Trophoblast cell (in vitro differentiated cells and primary cell): ENCODE measurements at regions not wholly inside any gene's neighbourhood (a gene's known extent, or its start where the extent isn't known, plus 50 kb on each side); places are given as distances from the start of the nearest gene placed in this dataset.

Source experiments
- DNase-seq, 2 donors: peaks; one replicate each; pipeline ENCODE4 v3.0.0-alpha.2; 2016
- H2AFZ ChIP-seq: 2 replicates; pipeline ENCODE4 v1.6.1; 2013; ENCODE audit warnings: low read length, moderate library complexity, mild to moderate bottlenecking; ENCODE audit not compliant: insufficient read depth, poor library complexity
- H2AK5ac ChIP-seq: 2 replicates; pipeline ENCODE4 v1.6.1; 2013; ENCODE audit warnings: mild to moderate bottlenecking, low read length
- H2BK120ac ChIP-seq: 2 replicates; pipeline ENCODE4 v1.6.1; 2013; ENCODE audit warnings: low read length, mild to moderate bottlenecking, moderate library complexity; ENCODE audit not compliant: insufficient read depth, poor library complexity
- H2BK12ac ChIP-seq: 2 replicates; pipeline ENCODE4 v1.6.1; 2013; ENCODE audit warnings: mild to moderate bottlenecking, low read length, moderate library complexity
- H2BK5ac ChIP-seq: 2 replicates; pipeline ENCODE4 v1.6.1; 2013; ENCODE audit warnings: low read length, low read depth, moderate library complexity, mild to moderate bottlenecking; ENCODE audit not compliant: poor library complexity
- H3K14ac ChIP-seq: 2 replicates; pipeline ENCODE4 v1.6.1; 2013; ENCODE audit warnings: mild to moderate bottlenecking, low read length
- H3K18ac ChIP-seq: 2 replicates; pipeline ENCODE4 v1.6.1; 2013; ENCODE audit warnings: mild to moderate bottlenecking, low read length
- H3K23ac ChIP-seq: 2 replicates; pipeline ENCODE4 v1.6.1; 2013; ENCODE audit warnings: low read length
- H3K27ac ChIP-seq: 2 replicates; pipeline ENCODE4 v1.5.1; 2013; ENCODE audit warnings: low read depth, mild to moderate bottlenecking, inconsistent platforms, low read length, moderate library complexity
- H3K27me3 ChIP-seq: 2 replicates; pipeline ENCODE4 v1.6.1; 2013; ENCODE audit warnings: inconsistent platforms, mild to moderate bottlenecking, low read length, moderate library complexity; ENCODE audit not compliant: insufficient read depth
- H3K36me3 ChIP-seq, 2 experiments: 1 replicate in 1 of 2; 2 replicates in 1 of 2; pipeline ENCODE4 v1.6.1; 2013; ENCODE audit warnings: low read length in 2 of 2, mild to moderate bottlenecking in 2 of 2, moderate library complexity in 1 of 2; ENCODE audit not compliant: insufficient read depth in 2 of 2, control insufficient read depth in 1 of 2
- H3K4ac ChIP-seq: 2 replicates; pipeline ENCODE4 v1.6.1; 2013; ENCODE audit warnings: low read depth, mild to moderate bottlenecking, low read length, moderate library complexity
- H3K4me1 ChIP-seq, 2 experiments: 1 replicate in 1 of 2; 2 replicates in 1 of 2; pipeline ENCODE4 v1.6.1; 2013; ENCODE audit warnings: low read length in 2 of 2, mild to moderate bottlenecking in 2 of 2, moderate library complexity in 1 of 2; ENCODE audit not compliant: insufficient read depth in 2 of 2, control insufficient read depth in 1 of 2
- H3K4me2 ChIP-seq: 2 replicates; pipeline ENCODE4 v1.6.1; 2013; ENCODE audit warnings: inconsistent platforms, mild to moderate bottlenecking, low read length, moderate library complexity
- H3K4me3 ChIP-seq: 2 replicates; pipeline ENCODE4 v1.5.1; 2013; ENCODE audit warnings: mild to moderate bottlenecking, low read depth, low read length, inconsistent platforms
- H3K79me1 ChIP-seq: one replicate; pipeline ENCODE4 v1.6.1; 2013; ENCODE audit warnings: low read length
- H3K79me2 ChIP-seq: 2 replicates; pipeline ENCODE4 v1.6.1; 2013; ENCODE audit warnings: low read length, mild to moderate bottlenecking; ENCODE audit not compliant: control insufficient read depth, insufficient read depth, poor library complexity
- H3K9ac ChIP-seq: 2 replicates; pipeline ENCODE4 v1.6.1; 2013; ENCODE audit warnings: mild to moderate bottlenecking, low read length
- H3K9me3 ChIP-seq: 2 replicates; pipeline ENCODE4 v1.6.1; 2013; ENCODE audit warnings: low read depth, mild to moderate bottlenecking, control low read depth, inconsistent platforms, low read length; ENCODE audit not compliant: insufficient read depth
- H4K12ac ChIP-seq: 2 replicates; pipeline ENCODE4 v1.6.1; 2013; ENCODE audit warnings: low read depth, mild to moderate bottlenecking, low read length, moderate library complexity
- H4K8ac ChIP-seq: 2 replicates; pipeline ENCODE4 v1.6.1; 2013; ENCODE audit warnings: low read depth, mild to moderate bottlenecking, low read length, moderate library complexity
- H4K91ac ChIP-seq: one replicate; pipeline ENCODE4 v1.6.1; 2013; ENCODE audit warnings: low read depth, mild to moderate bottlenecking, low read length, moderate library complexity
- WGBS: extraction: QIAGEN DNeasy Blood & Tissue Kit; methylation state at CpG from one replicate; pipeline ENCODE4 v1.1.7; 2013; ENCODE audit warnings: missing lambda C conversion rate; ENCODE audit not compliant: insufficient read length, insufficient coverage; ENCODE audit errors: extremely low coverage; 5-methylcytosine and 5-hydroxymethylcytosine counted together

GRCh38 chr6:156396068-156396771 is 381.0 kb upstream of the ARID1B start:
- no peak overlapping the region for H2AFZ ChIP-seq
- H3K4ac ChIP-seq = no peak overlapping the region
- H3K4me1 ChIP-seq = no peaks in the 10 kb centered on the region
- no peak overlapping the region for H3K23ac ChIP-seq
- no peak overlapping the region for H3K18ac ChIP-seq
- H4K12ac ChIP-seq = no peak overlapping the region
- H4K91ac ChIP-seq = no peak overlapping the region
- no peaks in the 10 kb centered on the region for H3K79me2 ChIP-seq
- H3K36me3 ChIP-seq = no peaks in the 10 kb centered on the region
- H2BK12ac ChIP-seq = no peak overlapping the region
- H3K27me3 ChIP-seq = no peaks in the 10 kb centered on the region
- H2AK5ac ChIP-seq = no peak overlapping the region
- DNase-seq = peak; percentile 13 to 70
- H2BK5ac ChIP-seq = no peak overlapping the region
- WGBS = no CpG with 5 or more reads among the region's 11 CpGs
- H3K4me2 ChIP-seq = no peak overlapping the region
- no peak overlapping the region for H2BK120ac ChIP-seq
- no peak overlapping the region for H4K8ac ChIP-seq
- H3K9ac ChIP-seq = no peak overlapping the region
- no peak overlapping the region for H3K4me3 ChIP-seq
- H3K9me3 ChIP-seq = no peaks in the 10 kb centered on the region
- H3K27ac ChIP-seq = no peak overlapping the region
- no peaks in the 10 kb centered on the region for H3K79me1 ChIP-seq
- no peak overlapping the region for H3K14ac ChIP-seq

GRCh38 chr6:156395276-156395675 is 381.9 kb upstream of the ARID1B start:
- Histone ChIP-seq H2BK12ac (no peak overlapping the region), H3K4me3 (no peak overlapping the region), H3K27ac (no peak overlapping the region), H3K27me3 (no peaks in the 10 kb centered on the region), H3K4ac (no peak overlapping the region), H3K4me2 (no peak overlapping the region), H2AFZ (no peak overlapping the region), H3K79me1 (no peaks in the 10 kb centered on the region), H2AK5ac (no peak overlapping the region), H3K36me3 (no peaks in the 10 kb centered on the region), H4K12ac (no peak overlapping the region), H3K14ac (no peak overlapping the region), H3K9me3 (no peaks in the 10 kb centered on the region), H3K18ac (no peak overlapping the region), H2BK120ac (no peak overlapping the region), H2BK5ac (no peak overlapping the region), H3K9ac (no peak overlapping the region), H4K91ac (no peak overlapping the region), H4K8ac (no peak overlapping the region), H3K4me1 (peaks cover 5 to 7% of the 10 kb centered on the region in 2 experiments), H3K23ac (no peak overlapping the region), H3K79me2 (no peaks in the 10 kb centered on the region)
- no peak for DNase-seq
- WGBS = no CpG with 5 or more reads among the region's 6 CpGs

- Histone ChIP-seq H4K91ac (no peak overlapping the region), H3K9ac (no peak overlapping the region), H3K9me3 (no peaks in the 10 kb centered on the region), H3K27me3 (no peaks in the 10 kb centered on the region), H3K23ac (no peak overlapping the region), H3K4me1 (peaks cover 5 to 7% of the 10 kb centered on the region in 2 experiments), H4K8ac (no peak overlapping the region), H3K4me2 (no peak overlapping the region), H3K27ac (no peak overlapping the region), H2AK5ac (no peak overlapping the region), H2AFZ (no peak overlapping the region), H3K79me2 (no peaks in the 10 kb centered on the region), H3K18ac (no peak overlapping the region), H3K79me1 (no peaks in the 10 kb centered on the region), H2BK120ac (no peak overlapping the region), H4K12ac (no peak overlapping the region), H3K14ac (no peak overlapping the region), H3K4ac (no peak overlapping the region), H3K36me3 (no peaks in the 10 kb centered on the region), H3K4me3 (no peak overlapping the region), H2BK12ac (no peak overlapping the region), H2BK5ac (no peak overlapping the region)
- no peak for DNase-seq
- no CpG with 5 or more reads among the region's 4 CpGs for WGBS
These were observed 384.5 kb upstream of the ARID1B start for GRCh38 chr6:156392648-156393047.

GRCh38 chr6:156391977-156392376 is 385.2 kb upstream of the ARID1B start:
- no peak for DNase-seq
- Histone ChIP-seq H4K91ac (no peak overlapping the region), H3K27me3 (no peaks in the 10 kb centered on the region), H2BK5ac (no peak overlapping the region), H3K23ac (no peak overlapping the region), H2AK5ac (no peak overlapping the region), H3K79me1 (no peaks in the 10 kb centered on the region), H4K12ac (no peak overlapping the region), H3K9ac (no peak overlapping the region), H3K4me2 (no peak overlapping the region), H3K4me1 (peaks cover 5 to 7% of the 10 kb centered on the region in 2 experiments), H3K79me2 (no peaks in the 10 kb centered on the region), H3K18ac (no peak overlapping the region), H3K4me3 (no peak overlapping the region), H2BK12ac (no peak overlapping the region), H3K4ac (no peak overlapping the region), H3K14ac (no peak overlapping the region), H3K36me3 (no peaks in the 10 kb centered on the region), H4K8ac (no peak overlapping the region), H2BK120ac (no peak overlapping the region), H2AFZ (no peak overlapping the region), H3K27ac (no peak overlapping the region), H3K9me3 (no peaks in the 10 kb centered on the region)
- WGBS = no CpG with 5 or more reads among the region's 4 CpGs
